Thyroid gland (tissue), 4 donors: ENCODE measurements at regions not wholly inside any gene's neighbourhood (a gene's known extent, or its start where the extent isn't known, plus 50 kb on each side); places are given as distances from the start of the nearest gene placed in this dataset.

Experiments used
- CTCF ChIP-seq, 6 experiments: fragments of 200-600 bp in 3 of 6; fragments of 450-650 bp in 3 of 6; sonication (generic) in 3 of 6; IDR thresholded peaks; one replicate each; pipeline ENCODE4 v1.5.1; 2016 to 2019; ENCODE audit warnings: antibody characterized with exemption in 6 of 6, mild to moderate bottlenecking in 2 of 6, inconsistent platforms in 1 of 6, moderate library complexity in 1 of 6
- POLR2A ChIP-seq, 2 donors: fragments of 450-650 bp; IDR thresholded peaks; one replicate each; pipeline ENCODE4 v1.6.1; 2017; ENCODE audit warnings: antibody characterized with exemption in 2 of 2, mild to moderate bottlenecking in 2 of 2, moderate library complexity in 1 of 2

DNA sequence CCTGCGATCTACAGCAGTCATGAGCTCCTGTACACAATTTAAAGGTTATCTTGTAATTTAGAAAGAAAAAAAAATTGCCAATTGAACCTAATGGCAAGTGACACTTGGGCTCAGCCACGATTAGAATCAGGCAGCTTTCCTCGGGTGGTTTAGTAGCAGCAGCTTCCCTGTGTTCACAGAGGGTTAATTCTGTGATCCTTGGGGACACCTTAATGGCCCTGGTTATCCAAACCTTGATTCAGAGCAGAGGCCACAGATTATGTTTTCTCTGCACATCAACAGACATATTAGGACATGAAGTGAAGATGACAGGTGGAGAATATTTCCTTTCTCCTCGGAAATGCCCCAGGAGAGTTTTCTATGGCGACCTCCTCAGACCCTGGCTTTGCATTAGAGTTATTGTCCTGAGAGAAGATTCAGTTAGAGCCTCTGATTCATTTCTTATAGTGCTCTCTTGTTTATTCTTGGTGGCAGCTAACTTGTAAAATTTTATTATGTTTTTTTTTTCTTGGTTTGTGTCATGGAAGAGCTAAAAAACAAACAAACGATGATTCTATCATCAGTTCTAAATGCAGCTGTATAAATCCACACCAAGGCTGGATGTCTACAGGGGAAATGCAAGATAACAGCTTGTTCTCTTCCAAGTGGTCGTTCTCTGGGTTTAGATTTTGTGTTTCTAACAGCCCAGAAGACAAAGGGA lies 351.2 kb upstream of the DYNLRB2 start:
- TF ChIP-seq CTCF (IDR thresholded peaks at IDR 0.05): no peak
- no peak for TF ChIP-seq POLR2A (IDR thresholded peaks at IDR 0.05)
